SU-DHL-6 (cell line): ENCODE measurements at regions not wholly inside any gene's neighbourhood (a gene's known extent, or its start where the extent isn't known, plus 50 kb on each side); places are given as distances from the start of the nearest gene placed in this dataset.

Experiments used
- EZH2phosphoT487 ChIP-seq: fragments of 200-600 bp; sonication (generic), shearing (Covaris generic); conservative IDR thresholded peaks from 2 replicates; pipeline ENCODE4 v1.6.1; 2018; ENCODE audit warnings: mild to moderate bottlenecking, antibody characterized with exemption, low read length, moderate library complexity, mixed read lengths
- TF ChIP-seq, protein P1 (sequence below): fragments of 200-600 bp; sonication (generic); IDR thresholded peaks from one replicate; pipeline ENCODE4 v1.5.1; 2017; ENCODE audit warnings: antibody characterized with exemption, mild to moderate bottlenecking, low read length, moderate library complexity; ENCODE audit not compliant: insufficient read depth, poor library complexity, severe bottlenecking

DNA sequence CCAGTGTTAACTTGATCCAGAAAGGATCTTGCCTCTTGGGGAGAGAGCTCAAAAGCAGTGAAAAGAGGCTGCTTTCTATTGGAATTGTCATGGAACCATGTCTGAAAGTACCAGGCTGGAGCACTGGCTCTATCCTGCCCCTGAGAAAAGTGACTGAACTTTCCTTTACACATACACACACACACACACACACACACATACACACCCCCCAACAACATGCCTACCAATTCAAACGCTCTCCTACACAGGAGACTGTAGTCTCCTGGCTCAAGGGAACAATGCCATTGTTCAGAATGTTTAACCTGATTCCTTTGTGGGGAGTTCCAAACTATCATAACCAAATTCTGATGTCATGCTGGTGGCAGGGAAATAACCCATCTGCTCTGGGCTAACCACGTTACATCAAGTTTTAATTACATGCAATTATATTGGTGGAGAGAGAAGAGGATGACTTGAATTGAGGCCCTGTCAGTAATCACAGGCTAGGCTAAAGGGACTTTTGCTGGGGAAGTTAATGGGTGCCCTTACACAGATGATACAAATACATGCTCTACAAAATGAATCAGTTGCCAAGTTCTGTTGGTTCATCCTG, 52.3 kb upstream of the DUSP10 start:
- TF ChIP-seq, protein P1, sequence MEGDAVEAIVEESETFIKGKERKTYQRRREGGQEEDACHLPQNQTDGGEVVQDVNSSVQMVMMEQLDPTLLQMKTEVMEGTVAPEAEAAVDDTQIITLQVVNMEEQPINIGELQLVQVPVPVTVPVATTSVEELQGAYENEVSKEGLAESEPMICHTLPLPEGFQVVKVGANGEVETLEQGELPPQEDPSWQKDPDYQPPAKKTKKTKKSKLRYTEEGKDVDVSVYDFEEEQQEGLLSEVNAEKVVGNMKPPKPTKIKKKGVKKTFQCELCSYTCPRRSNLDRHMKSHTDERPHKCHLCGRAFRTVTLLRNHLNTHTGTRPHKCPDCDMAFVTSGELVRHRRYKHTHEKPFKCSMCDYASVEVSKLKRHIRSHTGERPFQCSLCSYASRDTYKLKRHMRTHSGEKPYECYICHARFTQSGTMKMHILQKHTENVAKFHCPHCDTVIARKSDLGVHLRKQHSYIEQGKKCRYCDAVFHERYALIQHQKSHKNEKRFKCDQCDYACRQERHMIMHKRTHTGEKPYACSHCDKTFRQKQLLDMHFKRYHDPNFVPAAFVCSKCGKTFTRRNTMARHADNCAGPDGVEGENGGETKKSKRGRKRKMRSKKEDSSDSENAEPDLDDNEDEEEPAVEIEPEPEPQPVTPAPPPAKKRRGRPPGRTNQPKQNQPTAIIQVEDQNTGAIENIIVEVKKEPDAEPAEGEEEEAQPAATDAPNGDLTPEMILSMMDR = no peak
- TF ChIP-seq EZH2phosphoT487 = no peak
